Sigmoid colon (tissue), 4 donors: ENCODE measurements at regions not wholly inside any gene's neighbourhood (a gene's known extent, or its start where the extent isn't known, plus 50 kb on each side); places are given as distances from the start of the nearest gene placed in this dataset.

Experiments used
- CTCF ChIP-seq, 4 experiments: fragments of 450-650 bp in 3 of 4; fragments of 200-600 bp in 1 of 4; IDR thresholded peaks; one replicate each; pipeline ENCODE4 v1.5.1; 2016 to 2019; ENCODE audit warnings: antibody characterized with exemption in 4 of 4, mild to moderate bottlenecking in 3 of 4, moderate library complexity in 2 of 4
- POLR2A ChIP-seq, 2 donors: fragments of 450-650 bp; IDR thresholded peaks; one replicate each; pipeline ENCODE4 v1.6.1; 2016; ENCODE audit warnings: antibody characterized with exemption in 2 of 2, mild to moderate bottlenecking in 2 of 2, moderate library complexity in 2 of 2
- POLR2AphosphoS5 ChIP-seq, 4 donors: sonication (generic); formaldehyde crosslinking; IDR thresholded peaks; one replicate each; pipeline ENCODE4 v1.6.1; 2017; ENCODE audit warnings: antibody characterized with exemption in 4 of 4

GRCh38 chr2:81196383-81196851 lies 891.9 kb upstream of the LRRTM1 start:
- TF ChIP-seq CTCF (IDR thresholded peaks at IDR 0.05) = no peak
- TF ChIP-seq POLR2A (IDR thresholded peaks at IDR 0.05) = no peak
- no peak for TF ChIP-seq POLR2AphosphoS5 (IDR thresholded peaks at IDR 0.05)
